NCI-H2227 (cell line): ENCODE measurements at regions not wholly inside any gene's neighbourhood (a gene's known extent, or its start where the extent isn't known, plus 50 kb on each side); places are given as distances from the start of the nearest gene placed in this dataset.

Experiments
- DNase-seq: peaks from one replicate; lab custom pipeline; 2025; ENCODE audit not compliant: unreplicated experiment; lab: John Stamatoyannopoulos, UW

- DNase-seq: no peak
Measured at GRCh38 chr3:72441284-72441994, 406.8 kb downstream of the SHQ1 start.

DNA sequence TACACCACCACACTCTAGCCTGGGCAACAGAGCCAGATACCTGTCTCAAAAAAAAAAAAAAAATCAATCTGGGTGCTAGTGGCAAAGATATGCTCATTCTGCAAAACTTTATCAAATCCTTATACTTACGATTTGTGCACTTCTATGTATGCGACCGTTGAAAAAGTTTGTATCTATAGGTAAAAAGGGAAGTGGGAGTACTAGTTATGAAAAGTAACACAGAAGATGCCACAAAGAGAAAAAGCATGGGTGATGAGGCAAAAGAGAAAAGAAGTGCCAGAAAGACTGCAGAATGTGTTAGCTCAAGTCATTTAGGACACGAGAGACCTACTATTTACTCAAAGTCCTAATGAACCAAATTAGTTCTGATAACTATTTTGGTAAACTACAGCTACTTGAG is 407.8 kb downstream of the SHQ1 start:
- no peak for DNase-seq

GRCh38 chr3:72439321-72440183 is 408.7 kb downstream of the SHQ1 start:
- no peak for DNase-seq

DNA sequence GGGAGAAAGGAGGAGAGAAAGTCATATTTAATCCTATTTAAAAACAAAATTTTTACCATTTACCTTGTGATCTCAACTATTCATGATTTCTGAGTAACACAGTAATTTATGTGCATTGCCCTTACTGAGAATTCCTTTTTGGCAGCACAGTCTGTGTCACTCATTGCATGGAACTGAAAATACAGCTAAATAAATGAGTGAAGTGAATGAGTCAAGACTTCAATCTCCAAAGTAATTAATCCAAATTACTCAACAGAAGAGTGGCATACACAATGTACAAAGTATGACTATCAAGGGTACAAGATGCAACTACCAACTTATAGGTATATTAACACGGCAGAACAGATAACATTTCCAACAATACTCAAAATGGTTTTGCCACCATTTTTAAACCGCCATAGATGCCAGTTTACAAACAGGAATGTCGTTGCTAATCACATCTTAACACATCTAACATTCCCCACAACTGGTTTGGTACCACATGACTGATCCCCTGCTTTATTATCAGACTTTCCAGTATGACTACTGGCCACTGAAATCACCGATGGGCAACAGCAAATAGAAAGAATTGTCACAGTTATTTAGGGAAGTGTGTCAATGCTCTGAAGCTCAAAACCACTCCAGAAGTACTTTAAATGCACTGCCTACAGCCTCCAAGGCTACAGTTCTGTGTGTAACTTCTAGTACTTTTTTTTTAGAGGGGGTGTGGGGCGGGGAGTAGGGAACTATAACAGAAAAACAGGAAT is 410.4 kb downstream of the SHQ1 start:
- no peak for DNase-seq

DNA sequence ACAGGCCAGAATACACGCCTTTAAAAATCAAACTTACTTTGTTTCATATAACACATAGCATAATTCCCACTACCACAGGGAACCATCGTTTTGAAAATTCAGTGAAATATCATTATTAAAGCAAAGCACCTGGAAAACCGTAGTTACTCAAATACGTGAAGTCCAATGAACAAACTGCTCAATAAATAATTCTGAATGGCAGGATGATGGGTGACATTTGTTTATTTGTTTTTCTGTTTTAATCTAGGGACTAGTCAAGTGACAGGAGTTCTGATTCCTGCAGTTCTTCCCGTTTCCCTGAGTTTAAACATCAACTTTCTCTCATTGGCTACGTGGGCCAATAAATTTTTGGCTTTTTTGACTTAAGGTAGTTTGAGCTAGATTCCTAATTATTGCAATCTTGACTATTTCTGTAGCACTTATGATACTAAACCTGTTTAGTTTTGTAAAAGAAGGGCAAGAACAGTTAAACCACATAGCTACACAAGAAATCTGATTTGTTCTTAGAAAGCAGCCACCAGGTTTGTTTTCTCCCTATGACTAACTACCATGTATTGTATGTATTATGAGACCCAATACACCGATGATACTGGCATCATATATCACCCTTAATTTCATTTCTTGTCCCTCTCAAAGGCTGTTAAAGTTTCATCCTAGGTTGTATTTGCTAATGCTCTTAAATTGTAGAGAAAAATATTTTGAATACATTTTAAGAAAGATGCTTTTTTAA is 411.2 kb downstream of the SHQ1 start:
- no peak for DNase-seq

DNA sequence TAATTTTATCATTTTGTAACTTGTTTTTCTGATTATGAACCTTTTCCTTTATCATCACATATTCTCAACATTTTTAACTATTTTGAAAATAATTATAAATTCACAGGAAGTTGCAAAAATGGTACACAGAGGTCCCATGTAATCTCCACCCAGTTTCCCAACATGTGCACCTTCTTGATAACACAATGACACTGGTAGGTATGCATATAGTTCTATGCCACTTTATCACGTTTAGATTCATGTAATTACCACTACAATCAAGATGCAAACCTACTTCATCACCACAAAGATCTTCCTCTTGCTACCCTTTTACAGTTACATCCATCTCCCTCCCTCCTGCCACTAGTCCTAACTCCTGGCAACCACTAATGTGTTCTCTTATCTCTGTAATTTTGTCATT is 413.9 kb downstream of the SHQ1 start:
- no peak for DNase-seq

- DNase-seq: no peak
Measured at GRCh38 chr3:72432246-72432645, 416.0 kb downstream of the SHQ1 start.

- no peak for DNase-seq
Measured at GRCh38 chr3:72429589-72430353, 418.5 kb downstream of the SHQ1 start.

GRCh38 chr3:72428803-72429202 is 419.4 kb downstream of the SHQ1 start:
- no peak for DNase-seq

DNA sequence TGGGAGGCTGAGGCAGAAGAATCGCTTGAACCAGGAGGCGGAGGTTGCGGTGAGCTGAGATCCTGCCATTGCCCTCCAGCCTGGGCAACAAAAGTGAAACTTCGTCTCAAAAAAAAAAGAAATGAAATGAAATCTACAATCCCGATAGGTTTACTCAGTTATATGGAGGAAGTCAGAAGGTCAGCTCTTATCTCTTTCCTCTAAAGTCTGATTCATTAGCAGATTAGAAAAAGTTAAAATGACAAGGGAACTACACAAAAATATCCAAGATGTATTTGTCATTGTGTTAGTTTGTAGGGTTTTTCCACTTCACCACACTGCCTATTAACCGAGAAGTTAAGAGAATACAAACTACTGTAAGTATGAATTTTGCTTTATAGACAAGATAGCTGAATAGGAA is 420.6 kb downstream of the SHQ1 start:
- DNase-seq: no peak

DNA sequence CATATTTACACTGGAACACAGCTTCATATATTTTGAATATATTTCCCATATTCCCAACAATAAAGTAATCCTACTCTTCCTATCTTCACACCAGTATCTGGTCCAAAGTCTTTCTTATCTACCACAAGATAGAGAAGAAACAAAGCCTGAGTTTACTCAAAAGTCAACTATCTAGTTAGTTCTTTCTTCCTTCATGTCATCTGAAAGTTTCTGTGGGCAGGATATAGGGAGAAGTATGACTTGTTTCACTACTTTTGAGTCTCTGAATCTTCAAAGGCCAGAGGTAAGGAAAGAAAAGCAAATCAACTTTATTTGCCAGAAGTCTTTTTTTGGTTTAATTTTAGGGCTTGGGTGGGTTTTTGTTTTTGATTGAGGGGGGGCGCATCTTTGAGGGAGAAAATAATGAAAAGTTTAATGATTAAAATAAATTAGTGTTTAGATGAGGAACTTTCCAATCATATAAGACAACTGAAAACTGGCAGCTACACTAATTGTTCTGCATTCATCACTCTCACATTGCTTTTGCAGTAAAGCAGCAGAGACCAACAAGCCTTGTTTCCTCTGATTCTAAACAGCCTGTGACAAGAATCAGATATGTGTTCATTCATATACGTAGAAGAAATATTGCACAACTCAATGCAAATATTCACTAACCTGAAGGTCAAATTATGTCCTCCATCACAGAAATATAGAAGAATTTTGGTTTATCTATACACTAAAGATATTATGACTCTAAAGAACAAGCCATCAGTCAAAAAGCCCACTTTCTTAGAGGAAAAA is 421.4 kb downstream of the SHQ1 start:
- no peak for DNase-seq

DNA sequence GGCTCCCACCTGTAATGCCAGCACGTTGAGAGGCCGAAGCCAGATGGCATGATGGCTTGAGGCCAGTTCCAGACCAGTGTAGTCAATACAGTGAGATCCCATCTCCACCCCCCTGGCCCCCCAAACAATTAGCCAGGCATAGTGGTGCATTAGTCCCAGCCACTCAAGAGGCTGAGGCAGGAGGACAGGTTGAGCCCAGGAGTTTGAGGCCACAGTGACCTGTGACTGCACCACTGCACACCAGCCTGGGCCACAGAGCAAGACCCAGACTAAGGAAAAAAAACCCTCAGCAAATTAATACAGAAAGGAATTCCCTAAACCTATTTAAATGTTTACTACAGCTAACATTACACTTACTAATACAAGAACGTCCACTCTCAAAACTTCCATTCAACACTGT is 424.6 kb downstream of the SHQ1 start:
- DNase-seq: no peak

- no peak for DNase-seq
Measured at GRCh38 chr3:72421786-72422185, 426.5 kb downstream of the SHQ1 start.

DNA sequence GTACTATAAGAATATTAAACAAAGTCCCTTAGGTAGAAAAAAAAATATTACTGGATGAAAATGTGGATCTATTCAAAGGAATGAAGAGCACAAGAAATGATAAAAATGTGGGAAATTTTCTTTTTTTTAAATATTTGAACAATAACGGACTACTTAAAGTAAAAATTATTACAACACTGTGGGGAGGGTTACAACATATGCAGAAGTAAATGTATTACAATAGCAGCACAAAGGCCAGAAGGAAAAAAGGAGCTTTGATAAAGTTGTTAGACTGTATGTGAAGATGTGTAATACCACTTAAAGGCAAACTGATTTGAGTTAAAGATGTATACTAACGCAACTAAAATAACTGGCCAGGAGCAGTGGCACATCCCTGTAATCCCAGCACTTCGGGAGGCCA is 427.1 kb downstream of the SHQ1 start:
- DNase-seq: no peak

DNA sequence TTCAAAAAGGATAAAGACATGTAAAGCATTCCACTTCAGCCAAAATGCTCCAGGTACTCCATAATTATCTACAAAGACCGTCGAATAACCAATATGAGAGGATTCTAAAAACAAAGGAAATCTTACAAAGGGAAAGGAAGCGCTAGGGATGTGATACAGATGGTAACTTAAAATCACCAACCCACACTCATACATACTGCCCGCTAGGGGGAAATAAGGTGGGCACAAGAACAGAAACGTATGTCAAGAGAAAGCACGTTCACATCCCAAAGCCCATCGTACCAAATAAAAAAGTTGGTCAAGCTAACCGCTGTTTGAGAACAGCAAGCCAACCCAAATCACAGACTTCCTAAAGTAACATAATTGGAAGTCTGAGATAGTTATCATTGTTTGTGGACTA is 429.4 kb downstream of the SHQ1 start:
- no peak for DNase-seq

GRCh38 chr3:72418244-72418643 is 430.0 kb downstream of the SHQ1 start:
- DNase-seq: no peak

DNA sequence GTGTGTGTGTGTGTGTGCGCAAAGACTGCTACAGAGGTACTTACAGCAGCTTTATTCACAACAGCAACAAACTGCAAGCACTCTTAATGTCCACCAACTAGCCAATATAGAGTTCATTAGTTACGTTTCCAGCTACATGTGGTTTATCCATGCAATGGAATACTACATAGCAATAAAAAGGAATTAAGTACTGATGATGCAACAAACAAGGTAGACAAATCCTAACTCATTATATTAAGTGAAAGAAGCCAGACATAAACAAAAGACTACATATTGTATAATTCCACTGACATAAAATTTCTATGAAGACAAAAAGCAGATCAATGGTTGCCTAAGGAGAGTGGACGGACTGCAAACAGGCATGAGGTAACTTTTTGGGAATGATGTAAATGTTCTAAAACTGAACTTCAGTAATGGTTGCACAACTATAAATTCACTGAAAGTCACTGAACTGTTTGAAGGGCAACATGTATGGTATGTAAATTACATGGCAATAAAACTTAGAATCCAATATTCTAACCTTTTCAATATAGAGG is 433.7 kb downstream of the SHQ1 start:
- DNase-seq: no peak

DNA sequence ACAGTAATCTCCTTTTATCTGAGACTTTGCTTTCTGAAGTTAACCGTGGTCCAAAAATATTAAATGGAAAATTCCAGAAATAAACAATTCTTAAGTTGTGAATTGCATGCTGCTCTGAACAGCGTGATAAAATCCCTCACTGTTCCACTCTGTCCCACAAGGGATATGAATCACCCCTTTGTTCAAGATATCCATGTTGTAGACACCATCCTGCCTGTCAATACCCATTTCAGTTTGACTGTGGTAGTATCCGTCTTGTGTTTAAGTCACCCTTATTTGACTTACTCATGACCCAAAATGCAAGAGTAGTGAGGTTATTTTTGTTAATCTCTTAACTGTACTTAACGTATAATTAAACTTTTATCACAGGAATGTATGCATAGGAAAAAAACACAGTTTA is 435.0 kb downstream of the SHQ1 start:
- DNase-seq: no peak

GRCh38 chr3:72412340-72412956 is 435.8 kb downstream of the SHQ1 start:
- DNase-seq: no peak
